A204.1 (cell line): ENCODE measurements at regions not wholly inside any gene's neighbourhood (a gene's known extent, or its start where the extent isn't known, plus 50 kb on each side); places are given as distances from the start of the nearest gene placed in this dataset.
"Not testable (repeated sequence)": the region's sequence is repeated elsewhere in the genome, so short reads cannot be mapped to it uniquely, and the experiment has no call there.

Experiments
- FAIRE-seq: peaks from 2 replicates; lab custom pipeline; 2012; peaks lifted over from hg19 to GRCh38; lab: Jason Lieb, UNC

GRCh38 chr5:114952876-114953275 is 216.8 kb downstream of the TRIM36 start:
- FAIRE-seq = no peak

GRCh38 chr5:114949756-114950155 is 220.0 kb downstream of the TRIM36 start:
- FAIRE-seq = no peak

GRCh38 chr5:114948986-114949621 is 220.6 kb downstream of the TRIM36 start:
- FAIRE-seq = no peak

GRCh38 chr5:114948363-114948762 is 221.3 kb downstream of the TRIM36 start:
- FAIRE-seq = no peak

- FAIRE-seq = no peak
These were observed 229.0 kb downstream of the TRIM36 start for GRCh38 chr5:114940709-114941108.

- no peak for FAIRE-seq
These were observed 234.2 kb downstream of the TRIM36 start for GRCh38 chr5:114935490-114935889.

- FAIRE-seq = no peak
These were observed 240.9 kb downstream of the TRIM36 start for GRCh38 chr5:114928644-114929462.

- FAIRE-seq = no peak
These were observed 244.9 kb downstream of the TRIM36 start for GRCh38 chr5:114924769-114925168.

GRCh38 chr5:114912189-114912920 is 257.4 kb downstream of the TRIM36 start:
- no peak for FAIRE-seq

GRCh38 chr5:114910727-114911126 is 259.0 kb downstream of the TRIM36 start:
- FAIRE-seq = no peak

GRCh38 chr5:114909424-114909823 is 260.3 kb downstream of the TRIM36 start:
- FAIRE-seq = no peak

- FAIRE-seq = no peak
These were observed 265.9 kb downstream of the TRIM36 start for GRCh38 chr5:114903767-114904166.

- no peak for FAIRE-seq
These were observed 271.1 kb downstream of the TRIM36 start for GRCh38 chr5:114898602-114899001.

GRCh38 chr5:114883675-114884074 is 286.0 kb downstream of the TRIM36 start:
- no peak for FAIRE-seq

GRCh38 chr5:114859438-114859735 is 310.3 kb downstream of the TRIM36 start:
- no peak for FAIRE-seq

- FAIRE-seq = no peak
These were observed 310.9 kb downstream of the TRIM36 start for GRCh38 chr5:114858665-114859437.

- FAIRE-seq = no peak
These were observed 311.7 kb downstream of the TRIM36 start for GRCh38 chr5:114857941-114858551.

- FAIRE-seq = not testable (repeated sequence)
These were observed 325.0 kb downstream of the TRIM36 start for GRCh38 chr5:114844711-114845110.

GRCh38 chr5:114839360-114839759 is 330.3 kb downstream of the TRIM36 start:
- no peak for FAIRE-seq

- no peak for FAIRE-seq
These were observed 330.8 kb downstream of the TRIM36 start for GRCh38 chr5:114838937-114839336.

- no peak for FAIRE-seq
These were observed 339.6 kb downstream of the TRIM36 start for GRCh38 chr5:114830114-114830513.

GRCh38 chr5:114822863-114823262 is 346.8 kb downstream of the TRIM36 start:
- FAIRE-seq = no peak
